Keratinocyte (primary cell): ENCODE measurements at regions not wholly inside any gene's neighbourhood (a gene's known extent, or its start where the extent isn't known, plus 50 kb on each side); places are given as distances from the start of the nearest gene placed in this dataset.

Source experiments
- EZH2 ChIP-seq: IDR thresholded peaks from one replicate; pipeline ENCODE4 v1.6.1; 2012; ENCODE audit warnings: inconsistent platforms, mild to moderate bottlenecking, low read length, moderate library complexity
- TF ChIP-seq, protein P1 (sequence below), 3 experiments: IDR thresholded peaks in 1 of 3; conservative IDR thresholded peaks in 1 of 3; optimal IDR thresholded peaks in 1 of 3; 2 replicates in 2 of 3; 3 replicates in 1 of 3; pipeline versions ENCODE3 to v1.5.1; 2011; ENCODE audit warnings: low read length in 3 of 3, mild to moderate bottlenecking in 3 of 3, moderate library complexity in 2 of 3, control low read depth in 1 of 3, inconsistent platforms in 1 of 3; ENCODE audit not compliant: insufficient read depth in 2 of 3; ENCODE audit errors: extremely low read depth in 1 of 3

DNA sequence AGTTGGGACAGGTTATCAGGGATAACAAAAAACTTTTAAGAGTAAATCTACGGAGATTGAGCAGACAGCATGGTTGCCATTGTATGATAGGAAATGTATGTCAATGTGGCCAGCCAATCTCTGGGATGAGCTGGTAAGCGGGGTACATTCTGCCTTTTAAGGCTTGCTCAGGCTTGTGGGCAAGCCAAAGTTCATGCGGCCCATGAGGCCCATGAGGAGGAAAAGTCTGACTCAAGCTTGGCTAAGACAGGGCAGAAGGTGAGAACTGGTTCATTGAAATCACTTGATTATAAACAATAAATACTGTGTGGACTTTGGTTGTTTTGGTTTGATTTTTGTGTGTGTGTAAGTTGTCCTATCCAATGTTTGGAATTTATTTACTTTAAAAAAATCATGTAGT is 997.1 kb downstream of the DNAH5 start:
- TF ChIP-seq, protein P1, sequence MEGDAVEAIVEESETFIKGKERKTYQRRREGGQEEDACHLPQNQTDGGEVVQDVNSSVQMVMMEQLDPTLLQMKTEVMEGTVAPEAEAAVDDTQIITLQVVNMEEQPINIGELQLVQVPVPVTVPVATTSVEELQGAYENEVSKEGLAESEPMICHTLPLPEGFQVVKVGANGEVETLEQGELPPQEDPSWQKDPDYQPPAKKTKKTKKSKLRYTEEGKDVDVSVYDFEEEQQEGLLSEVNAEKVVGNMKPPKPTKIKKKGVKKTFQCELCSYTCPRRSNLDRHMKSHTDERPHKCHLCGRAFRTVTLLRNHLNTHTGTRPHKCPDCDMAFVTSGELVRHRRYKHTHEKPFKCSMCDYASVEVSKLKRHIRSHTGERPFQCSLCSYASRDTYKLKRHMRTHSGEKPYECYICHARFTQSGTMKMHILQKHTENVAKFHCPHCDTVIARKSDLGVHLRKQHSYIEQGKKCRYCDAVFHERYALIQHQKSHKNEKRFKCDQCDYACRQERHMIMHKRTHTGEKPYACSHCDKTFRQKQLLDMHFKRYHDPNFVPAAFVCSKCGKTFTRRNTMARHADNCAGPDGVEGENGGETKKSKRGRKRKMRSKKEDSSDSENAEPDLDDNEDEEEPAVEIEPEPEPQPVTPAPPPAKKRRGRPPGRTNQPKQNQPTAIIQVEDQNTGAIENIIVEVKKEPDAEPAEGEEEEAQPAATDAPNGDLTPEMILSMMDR (optimal IDR thresholded peaks at IDR 0.05 in 1 of 3, IDR thresholded peaks at IDR 0.05 in 1 of 3, conservative IDR thresholded peaks at IDR 0.05 in 1 of 3; ENCODE audit: extremely low read depth in 1 of 3, insufficient read depth in 2 of 3, low read length in 3 of 3): no peak
- no peak for TF ChIP-seq EZH2
